ENCODE measurements at regions not wholly inside any gene's neighbourhood (a gene's known extent, or its start where the extent isn't known, plus 50 kb on each side); places are given as distances from the start of the nearest gene placed in this dataset.

DNA sequence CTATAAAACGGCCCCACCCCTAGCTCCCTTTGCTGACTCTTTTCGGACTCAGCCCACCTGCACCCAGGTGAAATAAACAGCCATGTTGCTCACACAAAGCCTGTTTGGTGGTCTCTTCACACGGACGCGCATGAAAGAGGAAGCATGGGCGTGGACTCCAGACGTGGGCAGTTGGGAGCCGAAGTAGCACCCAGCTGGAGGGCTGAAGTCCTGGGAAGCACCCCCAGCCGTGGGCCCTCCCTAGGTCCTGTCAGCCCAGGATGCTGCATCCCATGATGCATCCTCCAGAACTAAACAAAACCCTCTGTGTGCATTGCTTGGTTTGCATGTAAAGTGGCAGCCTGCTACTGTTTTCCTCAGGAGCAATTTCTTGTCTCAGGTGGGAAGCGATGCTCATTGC is 62.1 kb upstream of the CFAP46 start:
- H3K9me3 ChIP-seq (ENCODE audit: insufficient read depth, low read length) = no peaks in the 10 kb centered on the region
- H3K9ac ChIP-seq (ENCODE audit: insufficient read length, low read depth) = no peak overlapping the region
- H3K27me3 ChIP-seq (ENCODE audit: insufficient read depth, insufficient read length) = no peaks in the 10 kb centered on the region
- H3K4me3 ChIP-seq (ENCODE audit: insufficient read length, low read depth) = no peak overlapping the region
- H3K4me1 ChIP-seq (ENCODE audit: insufficient read depth, insufficient read length) = peaks cover 12% of the 10 kb centered on the region
- no peaks in the 10 kb centered on the region for H3K36me3 ChIP-seq (ENCODE audit: insufficient read depth, insufficient read length, low read length)
- DNase-seq (ENCODE audit: low read depth, low spot score) = no peak
- no peak for TF ChIP-seq SUZ12 (IDR thresholded peaks at IDR 0.05; ENCODE audit: extremely low read depth, insufficient read depth, insufficient read length)
- no peak for TF ChIP-seq ZNF274 (IDR thresholded peaks at IDR 0.05; ENCODE audit: low read depth, low read length)
- no peak for TF ChIP-seq YY1 (IDR thresholded peaks at IDR 0.05; ENCODE audit: insufficient read depth, insufficient read length)

DNA sequence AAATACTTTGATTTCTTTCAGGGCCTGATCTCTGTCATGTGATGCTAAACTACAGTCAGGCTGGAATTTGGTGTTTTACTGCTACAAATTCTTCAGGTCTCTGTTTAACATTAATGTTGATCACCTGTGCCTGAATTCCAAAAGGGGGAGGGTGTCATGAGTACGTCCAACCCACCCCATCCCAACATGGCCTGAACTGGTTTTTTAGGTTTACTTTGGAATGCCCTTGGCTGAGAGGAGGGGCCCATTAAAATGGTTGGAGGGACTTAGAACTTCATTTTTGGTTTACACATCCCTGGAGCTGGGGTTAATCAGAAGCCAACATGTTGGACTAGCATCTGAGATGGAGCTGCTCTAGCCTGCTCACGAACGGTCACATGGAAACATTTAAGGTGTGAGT is 60.8 kb upstream of the CFAP46 start:
- DNase-seq (ENCODE audit: low read depth, low spot score) = no peak
- no peaks in the 10 kb centered on the region for H3K36me3 ChIP-seq (ENCODE audit: insufficient read depth, insufficient read length, low read length)
- no peak overlapping the region for H3K4me3 ChIP-seq (ENCODE audit: insufficient read length, low read depth)
- H3K9ac ChIP-seq (ENCODE audit: insufficient read length, low read depth) = no peak overlapping the region
- H3K27me3 ChIP-seq (ENCODE audit: insufficient read depth, insufficient read length) = no peaks in the 10 kb centered on the region
- H3K9me3 ChIP-seq (ENCODE audit: insufficient read depth, low read length) = no peaks in the 10 kb centered on the region
- peaks cover 7% of the 10 kb centered on the region for H3K4me1 ChIP-seq (ENCODE audit: insufficient read depth, insufficient read length)
- TF ChIP-seq SUZ12 (IDR thresholded peaks at IDR 0.05; ENCODE audit: extremely low read depth, insufficient read depth, insufficient read length) (no peak), YY1 (IDR thresholded peaks at IDR 0.05; ENCODE audit: insufficient read depth, insufficient read length) (no peak), ZNF274 (IDR thresholded peaks at IDR 0.05; ENCODE audit: low read depth, low read length) (no peak)

DNA sequence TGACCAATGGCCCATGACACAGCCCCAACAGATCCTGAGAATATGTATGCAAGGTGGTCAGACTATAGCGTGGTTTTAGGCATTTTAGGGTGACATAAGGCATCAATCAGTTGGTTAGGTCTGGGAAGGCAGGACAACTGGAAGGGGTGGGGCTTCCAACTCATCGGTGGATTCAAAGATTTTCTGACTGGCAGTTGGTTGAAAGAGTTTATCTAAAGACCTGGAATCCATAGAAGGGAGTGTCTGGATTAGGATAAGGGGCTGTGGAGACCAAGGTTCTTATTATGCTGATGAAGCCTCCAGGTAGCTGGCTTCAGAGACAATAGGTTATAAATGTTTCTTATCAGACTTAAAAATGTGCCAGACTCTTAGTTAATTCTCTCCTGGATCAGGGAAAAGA is 60.3 kb upstream of the CFAP46 start:
- Histone ChIP-seq H3K4me1 (ENCODE audit: insufficient read depth, insufficient read length) (peaks cover 7% of the 10 kb centered on the region), H3K4me3 (ENCODE audit: insufficient read length, low read depth) (no peak overlapping the region), H3K36me3 (ENCODE audit: insufficient read depth, insufficient read length, low read length) (no peaks in the 10 kb centered on the region), H3K9ac (ENCODE audit: insufficient read length, low read depth) (no peak overlapping the region), H3K27me3 (ENCODE audit: insufficient read depth, insufficient read length) (no peaks in the 10 kb centered on the region), H3K9me3 (ENCODE audit: insufficient read depth, low read length) (no peaks in the 10 kb centered on the region)
- no peak for DNase-seq (ENCODE audit: low read depth, low spot score)
- no peak for TF ChIP-seq SUZ12 (IDR thresholded peaks at IDR 0.05; ENCODE audit: extremely low read depth, insufficient read depth, insufficient read length)
- TF ChIP-seq ZNF274 (IDR thresholded peaks at IDR 0.05; ENCODE audit: low read depth, low read length) = no peak
- no peak for TF ChIP-seq YY1 (IDR thresholded peaks at IDR 0.05; ENCODE audit: insufficient read depth, insufficient read length)

DNA sequence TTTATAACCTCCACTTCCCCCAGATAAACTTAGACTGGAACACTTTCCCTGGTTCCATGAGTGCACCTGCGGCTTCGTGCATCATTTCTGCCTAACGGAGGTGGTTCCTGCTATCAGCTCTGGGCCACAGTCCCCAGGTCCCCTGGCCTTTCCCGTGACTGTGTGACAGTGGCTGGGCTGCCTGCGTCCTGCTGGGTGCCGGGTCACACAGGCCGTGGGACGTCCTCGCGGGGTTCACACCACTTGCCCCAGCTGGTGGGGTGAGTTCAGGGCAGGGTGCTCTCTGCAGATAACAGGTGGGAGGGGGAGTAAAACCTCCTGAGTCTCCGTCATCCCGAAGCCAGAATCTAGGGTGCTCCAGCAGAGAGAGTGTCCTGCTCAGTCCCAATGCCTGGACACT is 58.7 kb upstream of the CFAP46 start:
- no peaks in the 10 kb centered on the region for H3K27me3 ChIP-seq (ENCODE audit: insufficient read depth, insufficient read length)
- no peaks in the 10 kb centered on the region for H3K36me3 ChIP-seq (ENCODE audit: insufficient read depth, insufficient read length, low read length)
- no peak for TF ChIP-seq ZNF274 (IDR thresholded peaks at IDR 0.05; ENCODE audit: low read depth, low read length)
- no peak for TF ChIP-seq SUZ12 (IDR thresholded peaks at IDR 0.05; ENCODE audit: extremely low read depth, insufficient read depth, insufficient read length)
- TF ChIP-seq YY1 (IDR thresholded peaks at IDR 0.05; ENCODE audit: insufficient read depth, insufficient read length) = no peak
- peaks cover 4% of the 10 kb centered on the region for H3K4me1 ChIP-seq (ENCODE audit: insufficient read depth, insufficient read length)
- H3K4me3 ChIP-seq (ENCODE audit: insufficient read length, low read depth) = no peak overlapping the region
- H3K9ac ChIP-seq (ENCODE audit: insufficient read length, low read depth) = no peak overlapping the region
- no peaks in the 10 kb centered on the region for H3K9me3 ChIP-seq (ENCODE audit: insufficient read depth, low read length)
- DNase-seq (ENCODE audit: low read depth, low spot score) = no peak

DNA sequence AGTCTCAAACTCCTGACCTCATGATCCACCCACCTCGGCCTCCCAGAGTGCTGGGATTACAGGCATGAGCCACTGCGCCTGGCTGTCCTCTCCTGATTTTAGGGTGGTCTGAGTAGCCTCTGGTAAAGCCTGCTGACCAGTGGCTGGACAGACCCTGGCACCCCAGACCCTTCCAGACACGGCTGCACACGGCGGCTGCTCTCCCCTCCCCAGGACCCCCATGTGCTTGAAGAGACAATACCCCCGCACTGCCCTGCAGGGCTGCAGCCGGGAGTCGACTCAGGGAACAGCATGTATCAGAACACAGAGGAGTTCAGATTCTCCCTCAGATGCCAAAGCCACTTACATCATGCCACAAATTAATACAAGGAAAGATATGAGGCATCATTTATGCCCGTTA is 58.3 kb upstream of the CFAP46 start:
- Histone ChIP-seq H3K4me3 (ENCODE audit: insufficient read length, low read depth) (no peak overlapping the region), H3K27me3 (ENCODE audit: insufficient read depth, insufficient read length) (no peaks in the 10 kb centered on the region)
- DNase-seq (ENCODE audit: low read depth, low spot score) = no peak

DNA sequence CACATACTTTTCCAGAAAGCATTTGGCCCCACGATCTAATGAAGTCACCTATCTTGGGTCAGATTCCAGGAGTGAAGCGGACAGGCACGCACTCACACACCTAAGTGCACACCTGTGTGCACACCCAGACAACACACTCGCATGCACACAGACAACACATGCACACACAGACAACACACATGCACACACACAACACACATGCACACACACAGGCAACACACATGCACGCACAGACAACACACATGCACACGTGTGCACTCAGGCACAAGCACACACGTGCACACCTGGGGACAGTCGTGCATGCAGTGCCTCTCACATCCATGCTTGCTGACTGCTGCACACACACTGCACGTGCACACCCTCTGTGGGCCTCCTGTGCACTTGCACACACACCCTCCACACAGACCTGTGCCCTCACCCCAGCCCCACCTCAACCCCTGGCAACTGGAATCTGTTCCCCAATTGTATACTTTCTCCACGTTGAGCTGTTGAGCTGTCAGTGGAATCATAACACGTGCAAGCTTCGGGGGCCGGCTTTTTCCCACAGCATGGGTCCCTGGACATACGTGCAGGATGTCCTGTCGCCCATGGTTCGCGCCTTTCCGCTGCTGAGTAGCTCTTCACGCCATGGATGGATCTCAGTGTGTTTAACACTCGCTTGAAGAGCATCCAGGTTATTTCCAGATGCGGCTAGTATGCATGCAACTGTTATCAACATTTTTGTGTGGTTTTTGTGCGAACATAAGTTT is 55.3 kb upstream of the CFAP46 start:
- H3K4me3 ChIP-seq (ENCODE audit: insufficient read length, low read depth) = no peak overlapping the region
- no peak for TF ChIP-seq YY1 (IDR thresholded peaks at IDR 0.05; ENCODE audit: insufficient read depth, insufficient read length)
- TF ChIP-seq ZNF274 (IDR thresholded peaks at IDR 0.05; ENCODE audit: low read depth, low read length) = no peak
- TF ChIP-seq SUZ12 (IDR thresholded peaks at IDR 0.05; ENCODE audit: extremely low read depth, insufficient read depth, insufficient read length) = no peak
- H3K9ac ChIP-seq (ENCODE audit: insufficient read length, low read depth) = no peak overlapping the region
- DNase-seq (ENCODE audit: low read depth, low spot score) = no peak
- no peaks in the 10 kb centered on the region for H3K36me3 ChIP-seq (ENCODE audit: insufficient read depth, insufficient read length, low read length)
- H3K9me3 ChIP-seq (ENCODE audit: insufficient read depth, low read length) = no peaks in the 10 kb centered on the region
- H3K4me1 ChIP-seq (ENCODE audit: insufficient read depth, insufficient read length) = peaks cover 13% of the 10 kb centered on the region
- H3K27me3 ChIP-seq (ENCODE audit: insufficient read depth, insufficient read length) = peaks cover 11% of the 10 kb centered on the region

More for the DNA sequence above, 58.3 kb upstream of the CFAP46 start:
- TF ChIP-seq SUZ12 (IDR thresholded peaks at IDR 0.05; ENCODE audit: extremely low read depth, insufficient read depth, insufficient read length) (no peak), YY1 (IDR thresholded peaks at IDR 0.05; ENCODE audit: insufficient read depth, insufficient read length) (no peak), ZNF274 (IDR thresholded peaks at IDR 0.05; ENCODE audit: low read depth, low read length) (no peak)
- no peaks in the 10 kb centered on the region for H3K36me3 ChIP-seq (ENCODE audit: insufficient read depth, insufficient read length, low read length)
- H3K4me1 ChIP-seq (ENCODE audit: insufficient read depth, insufficient read length) = peaks cover 4% of the 10 kb centered on the region
- no peak overlapping the region for H3K9ac ChIP-seq (ENCODE audit: insufficient read length, low read depth)
- no peaks in the 10 kb centered on the region for H3K9me3 ChIP-seq (ENCODE audit: insufficient read depth, low read length)

DNA sequence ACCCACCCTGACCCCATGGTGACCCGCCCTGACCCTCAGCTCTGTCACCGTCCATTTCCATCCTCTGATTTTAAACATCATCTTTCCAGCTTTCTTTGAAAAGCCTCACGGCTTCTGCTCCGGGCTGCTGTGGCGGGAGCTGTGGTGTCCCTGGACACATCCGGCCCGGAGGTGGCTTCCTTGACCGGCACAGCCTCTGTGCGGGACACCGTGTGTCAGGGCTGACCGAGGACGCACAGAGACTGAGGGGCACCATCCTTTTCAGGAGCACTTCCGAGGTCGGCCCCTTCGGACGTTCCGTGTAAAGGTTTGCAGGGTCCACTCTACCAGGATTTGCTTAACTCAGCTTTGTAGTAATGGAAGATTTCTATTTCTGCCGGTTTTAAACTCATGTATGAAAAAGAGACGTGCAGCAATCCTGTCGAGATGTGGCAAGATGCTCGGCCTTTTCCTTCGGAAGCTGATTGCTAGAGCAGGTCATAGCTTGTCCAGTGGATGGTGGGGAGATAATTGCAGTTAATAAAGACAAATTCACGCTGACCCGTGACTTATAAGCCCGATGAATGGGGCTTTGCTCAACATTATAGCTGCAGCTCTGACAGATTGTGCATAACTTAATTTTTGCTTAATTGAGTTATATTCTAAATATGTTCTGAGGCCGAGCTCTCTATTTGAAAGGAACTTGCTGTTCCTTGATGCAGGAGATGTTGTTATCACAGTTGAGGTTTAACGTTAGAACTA is 54.4 kb upstream of the CFAP46 start:
- Histone ChIP-seq H3K4me3 (ENCODE audit: insufficient read length, low read depth) (no peak overlapping the region), H3K36me3 (ENCODE audit: insufficient read depth, insufficient read length, low read length) (no peaks in the 10 kb centered on the region), H3K4me1 (ENCODE audit: insufficient read depth, insufficient read length) (peaks cover 11% of the 10 kb centered on the region), H3K9ac (ENCODE audit: insufficient read length, low read depth) (no peak overlapping the region), H3K9me3 (ENCODE audit: insufficient read depth, low read length) (no peaks in the 10 kb centered on the region), H3K27me3 (ENCODE audit: insufficient read depth, insufficient read length) (peaks cover 11% of the 10 kb centered on the region)
- DNase-seq (ENCODE audit: low read depth, low spot score) = no peak
- TF ChIP-seq SUZ12 (IDR thresholded peaks at IDR 0.05; ENCODE audit: extremely low read depth, insufficient read depth, insufficient read length) = no peak
- no peak for TF ChIP-seq YY1 (IDR thresholded peaks at IDR 0.05; ENCODE audit: insufficient read depth, insufficient read length)
- TF ChIP-seq ZNF274 (IDR thresholded peaks at IDR 0.05; ENCODE audit: low read depth, low read length) = no peak

Data from NT2/D1 (cell line).